ENCODE measurements at regions not wholly inside any gene's neighbourhood (a gene's known extent, or its start where the extent isn't known, plus 50 kb on each side); places are given as distances from the start of the nearest gene placed in this dataset.

DNA sequence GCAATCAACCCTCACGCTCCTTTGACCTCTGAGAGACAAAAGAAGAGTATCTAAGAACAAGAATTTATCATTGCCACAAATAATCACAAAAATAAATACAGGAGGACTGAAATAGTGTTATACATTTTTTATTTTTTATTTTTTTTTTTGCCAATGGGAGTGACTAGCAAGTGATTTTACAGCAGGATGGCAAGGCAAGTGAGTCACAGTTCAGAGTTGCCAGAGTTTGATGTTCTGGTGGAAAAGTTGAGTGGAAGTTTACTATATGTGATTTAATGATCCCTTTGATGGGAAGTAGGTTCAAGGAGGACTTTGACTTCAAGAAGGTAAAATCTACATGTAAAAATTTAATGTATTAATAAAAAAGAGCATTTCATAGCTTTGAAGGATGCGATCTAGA, 2691.4 kb downstream of the PCDH9 start:
- DNase-seq (ENCODE audit: low read depth, low spot score) (no peak), ATAC-seq (no peak)
- H3K27me3 ChIP-seq (ENCODE audit: insufficient read depth, low read length), result no peaks in the 10 kb centered on the region
- ChIA-PET POLR2A (no interaction called here), RAD21 (ENCODE audit: low non-redundant PET in 1 of 2, low total read pairs in 2 of 2, uncharacterized antibody in 2 of 2, unreplicated experiment in 2 of 2) (no interaction called here), CTCF (no interaction called here)
- H3K4me1 ChIP-seq (ENCODE audit: control insufficient read depth in 1 of 2, insufficient read depth in 2 of 2, low read length in 2 of 2), result no peaks in the 10 kb centered on the region
- intact Hi-C loops (cut with micrococcal nuclease), result no loop called here
- TF ChIP-seq POLR2AphosphoS5 (IDR thresholded peaks at IDR 0.05; ENCODE audit: low read depth, low read length), result no peak
- TF ChIP-seq MAX (IDR thresholded peaks at IDR 0.05), result no peak
- no peak for TF ChIP-seq FOSL1 (IDR thresholded peaks at IDR 0.05; ENCODE audit: low read depth)
- TF ChIP-seq, protein P1, sequence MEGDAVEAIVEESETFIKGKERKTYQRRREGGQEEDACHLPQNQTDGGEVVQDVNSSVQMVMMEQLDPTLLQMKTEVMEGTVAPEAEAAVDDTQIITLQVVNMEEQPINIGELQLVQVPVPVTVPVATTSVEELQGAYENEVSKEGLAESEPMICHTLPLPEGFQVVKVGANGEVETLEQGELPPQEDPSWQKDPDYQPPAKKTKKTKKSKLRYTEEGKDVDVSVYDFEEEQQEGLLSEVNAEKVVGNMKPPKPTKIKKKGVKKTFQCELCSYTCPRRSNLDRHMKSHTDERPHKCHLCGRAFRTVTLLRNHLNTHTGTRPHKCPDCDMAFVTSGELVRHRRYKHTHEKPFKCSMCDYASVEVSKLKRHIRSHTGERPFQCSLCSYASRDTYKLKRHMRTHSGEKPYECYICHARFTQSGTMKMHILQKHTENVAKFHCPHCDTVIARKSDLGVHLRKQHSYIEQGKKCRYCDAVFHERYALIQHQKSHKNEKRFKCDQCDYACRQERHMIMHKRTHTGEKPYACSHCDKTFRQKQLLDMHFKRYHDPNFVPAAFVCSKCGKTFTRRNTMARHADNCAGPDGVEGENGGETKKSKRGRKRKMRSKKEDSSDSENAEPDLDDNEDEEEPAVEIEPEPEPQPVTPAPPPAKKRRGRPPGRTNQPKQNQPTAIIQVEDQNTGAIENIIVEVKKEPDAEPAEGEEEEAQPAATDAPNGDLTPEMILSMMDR (IDR thresholded peaks at IDR 0.05 in 2 of 3, conservative IDR thresholded peaks at IDR 0.05 in 1 of 3; ENCODE audit: borderline replicate concordance in 1 of 3, insufficient read depth in 1 of 3, low read depth in 2 of 3, low read length in 2 of 3), result no peak
- no peak for TF ChIP-seq ATF3 (IDR thresholded peaks at IDR 0.05)
- no peak for TF ChIP-seq CEBPB (IDR thresholded peaks at IDR 0.05; ENCODE audit: low read depth)
- TF ChIP-seq RAD21 (IDR thresholded peaks at IDR 0.05; ENCODE audit: low read depth), result no peak
- TF ChIP-seq SP1 (IDR thresholded peaks at IDR 0.05; ENCODE audit: low read depth), result no peak
- no peak for TF ChIP-seq CBX3 (IDR thresholded peaks at IDR 0.05; ENCODE audit: low read depth)
- TF ChIP-seq ZFX (IDR thresholded peaks at IDR 0.05), result no peak
- no peak overlapping the region for H2AFZ ChIP-seq (ENCODE audit: low read depth, low read length, poor library complexity, severe bottlenecking)
- BruUV-seq (replicated peaks), result no TSS peak
- no peaks in the 10 kb centered on the region for H3K9me2 ChIP-seq (ENCODE audit: insufficient read depth)
- H3K36me3 ChIP-seq (ENCODE audit: control insufficient read depth in 1 of 2, insufficient read depth in 2 of 2, low read length in 2 of 2), result no peaks in the 10 kb centered on the region
- H3K9me3 ChIP-seq (ENCODE audit: control insufficient read depth in 1 of 2, insufficient read depth in 1 of 2, low read depth in 1 of 2, low read length in 2 of 2), result no peaks in the 10 kb centered on the region
- no peak overlapping the region for H3K4me3 ChIP-seq (replicated peaks in 1 of 2; ENCODE audit: low read depth in 1 of 2, low read length in 2 of 2)
- H3K9ac ChIP-seq (ENCODE audit: low read length), result no peak overlapping the region
- no peak overlapping the region for H3K4me2 ChIP-seq (ENCODE audit: low read length)
- no peak overlapping the region for H3K27ac ChIP-seq (ENCODE audit: low read depth, low read length)
- H3K79me2 ChIP-seq (ENCODE audit: insufficient read depth, low read length), result no peaks in the 10 kb centered on the region
- no peaks in the 10 kb centered on the region for H4K20me1 ChIP-seq (ENCODE audit: insufficient read depth)

DNA sequence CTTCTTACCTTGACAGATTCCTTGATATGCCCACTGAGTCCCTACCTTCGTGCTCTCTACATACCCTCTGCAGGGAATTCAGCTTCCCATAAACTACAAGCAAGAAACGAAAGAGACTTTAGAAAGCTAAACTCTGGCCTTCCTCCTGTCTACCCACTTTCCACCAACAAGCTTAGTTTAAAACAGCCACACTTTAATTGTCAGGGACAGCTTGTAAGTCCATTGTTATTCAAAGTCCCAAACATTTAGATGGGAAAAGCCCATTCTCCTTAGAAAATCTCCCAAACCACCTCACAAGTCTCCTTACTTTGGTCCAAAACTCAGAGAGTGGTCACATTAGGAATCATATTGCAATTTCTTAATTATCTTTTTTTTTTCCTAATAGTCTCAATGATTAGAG, 2695.8 kb downstream of the PCDH9 start:
- Histone ChIP-seq H3K79me2 (ENCODE audit: insufficient read depth, low read length) (no peaks in the 10 kb centered on the region), H3K9me3 (ENCODE audit: control insufficient read depth in 1 of 2, insufficient read depth in 1 of 2, low read depth in 1 of 2, low read length in 2 of 2) (no peaks in the 10 kb centered on the region), H3K27me3 (ENCODE audit: insufficient read depth, low read length) (no peaks in the 10 kb centered on the region), H3K27ac (ENCODE audit: low read depth, low read length) (no peak overlapping the region), H3K9me2 (ENCODE audit: insufficient read depth) (no peaks in the 10 kb centered on the region), H3K36me3 (ENCODE audit: control insufficient read depth in 1 of 2, insufficient read depth in 2 of 2, low read length in 2 of 2) (no peaks in the 10 kb centered on the region), H4K20me1 (ENCODE audit: insufficient read depth) (no peaks in the 10 kb centered on the region), H3K9ac (ENCODE audit: low read length) (no peak overlapping the region), H3K4me2 (ENCODE audit: low read length) (no peak overlapping the region), H2AFZ (ENCODE audit: low read depth, low read length, poor library complexity, severe bottlenecking) (no peak overlapping the region), H3K4me1 (ENCODE audit: control insufficient read depth in 1 of 2, insufficient read depth in 2 of 2, low read length in 2 of 2) (no peaks in the 10 kb centered on the region), H3K4me3 (replicated peaks in 1 of 2; ENCODE audit: low read depth in 1 of 2, low read length in 2 of 2) (no peak overlapping the region)
- no peak for ATAC-seq
- TF ChIP-seq SRF (IDR thresholded peaks at IDR 0.05; ENCODE audit: low read depth) (no peak), JUND (IDR thresholded peaks at IDR 0.05) (no peak), RAD21 (IDR thresholded peaks at IDR 0.05; ENCODE audit: low read depth) (no peak), CEBPB (IDR thresholded peaks at IDR 0.05; ENCODE audit: low read depth) (no peak), REST (IDR thresholded peaks at IDR 0.05; ENCODE audit: low read depth) (no peak), MAX (IDR thresholded peaks at IDR 0.05) (no peak), ATF3 (IDR thresholded peaks at IDR 0.05) (no peak), SP1 (IDR thresholded peaks at IDR 0.05; ENCODE audit: low read depth) (no peak), EZH2 (IDR thresholded peaks at IDR 0.05) (no peak)
- ChIA-PET CTCF (no interaction called here), RAD21 (ENCODE audit: low non-redundant PET in 1 of 2, low total read pairs in 2 of 2, uncharacterized antibody in 2 of 2, unreplicated experiment in 2 of 2) (no interaction called here), POLR2A (no interaction called here)
- DNase-seq (ENCODE audit: low read depth, low spot score), result no peak
- intact Hi-C loops (cut with micrococcal nuclease), result no loop called here
- BruUV-seq (replicated peaks), result no TSS peak

Measured in HCT116 (cell line).